Stimulated activated CD4-positive, alpha-beta T cell treated with anti-CD3 and anti-CD28 coated beads, Interleukin-12 subunit alpha, Interleukin-12 subunit beta, amount 100 ng/mL, for 48 hours (primary cell): ENCODE measurements at regions not wholly inside any gene's neighbourhood (a gene's known extent, or its start where the extent isn't known, plus 50 kb on each side); places are given as distances from the start of the nearest gene placed in this dataset.
"Not testable (repeated sequence)": the region's sequence is repeated elsewhere in the genome, so short reads cannot be mapped to it uniquely, and the experiment has no call there.

Source experiments
- DNase-seq, 3 donors: peaks; one replicate each; pipeline ENCODE4 v3.0.0-alpha.2; 2020; ENCODE audit warnings: low read depth in 2 of 3, low spot score in 1 of 3

- no peak for DNase-seq
Observed at GRCh38 chr18:45339810-45340550, 275.3 kb upstream of the SLC14A2 start.

GRCh38 chr18:45340884-45341283 is 274.4 kb upstream of the SLC14A2 start:
- no peak for DNase-seq

GRCh38 chr18:45341454-45341853 is 273.8 kb upstream of the SLC14A2 start:
- no peak for DNase-seq

GRCh38 chr18:45342166-45342565 is 273.1 kb upstream of the SLC14A2 start:
- no peak for DNase-seq

- DNase-seq, result no peak
Observed at GRCh38 chr18:45342653-45343052, 272.6 kb upstream of the SLC14A2 start.

GRCh38 chr18:45343365-45343764 is 271.9 kb upstream of the SLC14A2 start:
- DNase-seq, result no peak

- not testable (repeated sequence) for DNase-seq
Observed at GRCh38 chr18:45344680-45345079, 270.6 kb upstream of the SLC14A2 start.

- no peak for DNase-seq
Observed at GRCh38 chr18:45349019-45349418, 266.3 kb upstream of the SLC14A2 start.

- no peak for DNase-seq
Observed at GRCh38 chr18:45349467-45349866, 265.8 kb upstream of the SLC14A2 start.

- DNase-seq, result no peak
Observed at GRCh38 chr18:45350404-45351156, 264.7 kb upstream of the SLC14A2 start.

- DNase-seq, result no peak
Observed at GRCh38 chr18:45352874-45353273, 262.4 kb upstream of the SLC14A2 start.

- DNase-seq, result no peak
Observed at GRCh38 chr18:45353530-45353929, 261.7 kb upstream of the SLC14A2 start.

GRCh38 chr18:45355944-45356520 is 259.2 kb upstream of the SLC14A2 start:
- no peak for DNase-seq

GRCh38 chr18:45357686-45358470 is 257.4 kb upstream of the SLC14A2 start:
- no peak for DNase-seq

- no peak for DNase-seq
Observed at GRCh38 chr18:45359275-45360009, 255.8 kb upstream of the SLC14A2 start.

- DNase-seq, result no peak
Observed at GRCh38 chr18:45361125-45361851, 254.0 kb upstream of the SLC14A2 start.

- DNase-seq, result no peak
Observed at GRCh38 chr18:45363196-45363595, 252.1 kb upstream of the SLC14A2 start.

- DNase-seq, result no peak
Observed at GRCh38 chr18:45365835-45366234, 249.4 kb upstream of the SLC14A2 start.

GRCh38 chr18:45370255-45371010 is 244.8 kb upstream of the SLC14A2 start:
- DNase-seq, result no peak
